IMR-90 (cell line): ENCODE measurements at regions not wholly inside any gene's neighbourhood (a gene's known extent, or its start where the extent isn't known, plus 50 kb on each side); places are given as distances from the start of the nearest gene placed in this dataset.

Experiments
- ATAC-seq: fragments of 200-7000 bp; cut with Tn5 transposase; 2 replicates; pipeline ENCODE4 v1.9.1; 2020; ENCODE audit warnings: low read depth, mild to moderate bottlenecking, moderate library complexity
- BruUV-seq: library from RNA; stranded (reverse); fragments of 400-500 nt; replicated peaks from 2 replicates; lab custom pipeline; 2021; lab: Mats Ljungman, UMichigan
- CTCF ChIA-PET: fragments of 300-600 bp; formaldehyde crosslinking; extraction: SDS; loops from one replicate; lab custom pipeline; 2021; ENCODE audit warnings: antibody characterized with exemption; lab: Yijun Ruan, JAX
- POLR2A ChIA-PET: fragments of 300-600 bp; sonication (Branson Sonifier 250); formaldehyde crosslinking; loops from one replicate; lab custom pipeline; 2022; ENCODE audit warnings: antibody characterized with exemption; ENCODE audit not compliant: unreplicated experiment; lab: Charles Lee
- DNase-seq: peaks from one replicate; pipeline ENCODE4 v3.0.0; 2013
- H2AFZ ChIP-seq: replicated peaks from 2 replicates; pipeline ENCODE3; 2013; ENCODE audit warnings: low read length, mild to moderate bottlenecking; ENCODE audit not compliant: poor library complexity
- H2AK5ac ChIP-seq: 2 replicates; pipeline ENCODE4 v1.6.1; 2013; ENCODE audit warnings: low read depth, low read length, inconsistent platforms
- H2AK9ac ChIP-seq: replicated peaks from 2 replicates; pipeline ENCODE3; 2013; ENCODE audit warnings: mild to moderate bottlenecking, low read depth, low read length, moderate library complexity; ENCODE audit not compliant: poor library complexity
- H2BK120ac ChIP-seq: 2 replicates; pipeline ENCODE4 v1.6.1; 2013; ENCODE audit warnings: low read depth, low read length, inconsistent platforms
- H2BK15ac ChIP-seq: 3 replicates; pipeline ENCODE4 v1.6.1; 2013; ENCODE audit warnings: low read depth, low read length, inconsistent platforms
- H2BK20ac ChIP-seq: 2 replicates; pipeline ENCODE4 v1.6.1; 2013; ENCODE audit warnings: low read depth, mild to moderate bottlenecking, inconsistent platforms, low read length, moderate library complexity
- H2BK5ac ChIP-seq: 2 replicates; pipeline ENCODE4 v1.6.1; 2013; ENCODE audit warnings: mild to moderate bottlenecking, low read depth, low read length, inconsistent platforms; ENCODE audit not compliant: poor library complexity, severe bottlenecking
- H3K14ac ChIP-seq: replicated peaks from 2 replicates; pipeline ENCODE4 v1.6.1; 2013; ENCODE audit warnings: low read depth, low read length, inconsistent platforms
- H3K18ac ChIP-seq: 2 replicates; pipeline ENCODE4 v1.6.1; 2013; ENCODE audit warnings: low read depth, low read length, control low read depth
- H3K23ac ChIP-seq: 2 replicates; pipeline ENCODE4 v1.6.1; 2013; ENCODE audit warnings: low read depth, low read length, inconsistent platforms
- H3K27ac ChIP-seq: 2 replicates; pipeline ENCODE4 v1.5.1; 2013; ENCODE audit warnings: mild to moderate bottlenecking, control low read depth, low read length; ENCODE audit not compliant: insufficient read depth
- H3K27me3 ChIP-seq: 2 replicates; pipeline ENCODE4 v1.6.1; 2013; ENCODE audit warnings: low read length; ENCODE audit not compliant: control insufficient read depth, insufficient read depth
- H3K36me3 ChIP-seq: 2 replicates; pipeline ENCODE4 v1.6.1; 2013; ENCODE audit warnings: low read length, mixed read lengths; ENCODE audit not compliant: control insufficient read depth, insufficient read depth
- H3K4ac ChIP-seq: 2 replicates; pipeline ENCODE4 v1.6.1; 2013; ENCODE audit warnings: low read depth, low read length, inconsistent platforms
- H3K4me1 ChIP-seq: 2 replicates; pipeline ENCODE4 v1.6.1; 2013; ENCODE audit warnings: low read length, mixed read lengths; ENCODE audit not compliant: control insufficient read depth, insufficient read depth
- H3K4me2 ChIP-seq: 2 replicates; pipeline ENCODE4 v1.6.1; 2013; ENCODE audit warnings: low read depth, mild to moderate bottlenecking, control low read depth, low read length, moderate library complexity
- H3K4me3 ChIP-seq: 2 replicates; pipeline ENCODE4 v1.5.1; 2013; ENCODE audit warnings: low read depth, mild to moderate bottlenecking, control low read depth, low read length, moderate library complexity; ENCODE audit not compliant: insufficient read depth
- H3K56ac ChIP-seq: 2 replicates; pipeline ENCODE4 v1.6.1; 2013; ENCODE audit warnings: low read length, inconsistent platforms; ENCODE audit not compliant: insufficient read depth; ENCODE audit errors: extremely low read depth
- H3K79me1 ChIP-seq, 2 experiments: 2 replicates each; pipeline ENCODE4 v1.6.1; 2013; ENCODE audit warnings: low read length in 2 of 2, inconsistent platforms in 1 of 2, low read depth in 1 of 2
- H3K9ac ChIP-seq: 2 replicates; pipeline ENCODE4 v1.6.1; 2013; ENCODE audit warnings: low read depth, low read length, control low read depth
- H3K9me1 ChIP-seq: 2 replicates; pipeline ENCODE4 v1.6.1; 2013; ENCODE audit warnings: low read length, inconsistent platforms; ENCODE audit not compliant: insufficient read depth
- H3K9me3 ChIP-seq: 2 replicates; pipeline ENCODE4 v1.6.1; 2013; ENCODE audit warnings: low read length; ENCODE audit not compliant: control insufficient read depth, insufficient read depth
- H4K20me1 ChIP-seq: 2 replicates; pipeline ENCODE4 v1.6.1; 2013; ENCODE audit warnings: low read length, inconsistent platforms; ENCODE audit not compliant: insufficient read depth
- H4K5ac ChIP-seq: 2 replicates; pipeline ENCODE4 v1.6.1; 2013; ENCODE audit warnings: mild to moderate bottlenecking, low read depth, low read length, control low read depth
- H4K8ac ChIP-seq, 2 experiments: 2 replicates each; pipeline ENCODE4 v1.6.1; 2013; ENCODE audit warnings: low read depth in 2 of 2, low read length in 2 of 2, control low read depth in 1 of 2, inconsistent platforms in 1 of 2
- H4K91ac ChIP-seq: 2 replicates; pipeline ENCODE4 v1.6.1; 2013; ENCODE audit warnings: low read depth, low read length, inconsistent platforms; ENCODE audit not compliant: insufficient read depth
- BHLHE40 ChIP-seq: fragments of 150-350 bp; IDR thresholded peaks from 2 replicates; pipeline ENCODE4 v1.6.1; 2016; ENCODE audit warnings: mild to moderate bottlenecking, low read depth, low read length
- CEBPB ChIP-seq: IDR thresholded peaks from 2 replicates; pipeline ENCODE4 v1.6.1; 2012; ENCODE audit warnings: low read depth, low read length, improper control_type of control experiment
- CHD1 ChIP-seq: IDR thresholded peaks from 2 replicates; pipeline ENCODE4 v1.6.1; 2012; ENCODE audit warnings: low read depth, low read length, improper control_type of control experiment
- FOS ChIP-seq: fragments of 150-350 bp; IDR thresholded peaks from 2 replicates; pipeline ENCODE4 v1.6.1; 2016; ENCODE audit warnings: low read depth, low read length
- MAFK ChIP-seq: IDR thresholded peaks from 2 replicates; pipeline ENCODE4 v1.6.1; 2012; ENCODE audit warnings: low read depth, low read length, improper control_type of control experiment
- MAZ ChIP-seq: IDR thresholded peaks from 2 replicates; pipeline ENCODE4 v1.6.1; 2012; ENCODE audit warnings: low read depth, mild to moderate bottlenecking, low read length, improper control_type of control experiment, moderate library complexity, borderline replicate concordance
- MXI1 ChIP-seq: IDR thresholded peaks from 2 replicates; pipeline ENCODE4 v1.6.1; 2012; ENCODE audit warnings: low read depth, mild to moderate bottlenecking, low read length, moderate library complexity, borderline replicate concordance
- NFE2L2 ChIP-seq: fragments of 150-350 bp; IDR thresholded peaks from 2 replicates; pipeline ENCODE4 v1.6.1; 2016; ENCODE audit warnings: low read depth, mild to moderate bottlenecking, low read length
- POLR2A ChIP-seq: IDR thresholded peaks from 2 replicates; pipeline ENCODE4 v1.6.1; 2012; ENCODE audit warnings: mild to moderate bottlenecking, low read depth, low read length
- RAD21 ChIP-seq: IDR thresholded peaks from 2 replicates; pipeline ENCODE4 v1.6.1; 2012; ENCODE audit warnings: low read length, improper control_type of control experiment
- RCOR1 ChIP-seq: IDR thresholded peaks from 2 replicates; pipeline ENCODE4 v1.6.1; 2012; ENCODE audit warnings: mild to moderate bottlenecking, low read length, improper control_type of control experiment; ENCODE audit not compliant: insufficient replicate concordance
- RFX5 ChIP-seq: IDR thresholded peaks from 2 replicates; pipeline ENCODE4 v1.8.0; 2012; ENCODE audit warnings: low read depth, mild to moderate bottlenecking, low read length, moderate library complexity
- SMC3 ChIP-seq: fragments of 150-350 bp; IDR thresholded peaks from 2 replicates; pipeline ENCODE4 v1.6.1; 2016; ENCODE audit warnings: low read depth, mild to moderate bottlenecking, antibody characterized with exemption, low read length, moderate library complexity
- WGBS, 2 experiments: methylation state at CpG; one replicate each; pipeline versions ENCODE4 v1.1.5 to v1.1.7; 2013; ENCODE audit warnings: missing lambda C conversion rate in 2 of 2; ENCODE audit not compliant: insufficient read length in 1 of 2; ENCODE audit errors: extremely low coverage in 2 of 2; 5-methylcytosine and 5-hydroxymethylcytosine counted together
- dilution Hi-C: fragments of 300-500 bp; cut with HindIII; formaldehyde crosslinking; loops from one replicate; pipeline ENCODE4 v1.14.3; 2018; ENCODE audit warnings: low sequenced_read_pairs; ENCODE audit not compliant: unreplicated experiment
- in situ Hi-C: fragments of 300-500 bp; cut with MboI; formaldehyde crosslinking; loops from 3 replicates; pipeline ENCODE4 v1.14.3; 2019; ENCODE audit warnings: low sequenced_read_pairs, inconsistent platforms, mixed read lengths
- intact Hi-C: fragments of 100-400 bp; cut with micrococcal nuclease; formaldehyde crosslinking; loops from 2 replicates; pipeline ENCODE4 v1.10.0; 2022
- TF ChIP-seq, protein P1 (sequence below): fragments of 150-350 bp; IDR thresholded peaks from 2 replicates; pipeline ENCODE4 v1.6.1; 2017; ENCODE audit warnings: mild to moderate bottlenecking, antibody characterized with exemption, low read length, low read depth
- TF ChIP-seq, protein P2 (sequence below): conservative IDR thresholded peaks from 2 replicates; pipeline ENCODE4 v1.5.1; 2012; ENCODE audit warnings: mild to moderate bottlenecking, low read depth, low read length, improper control_type of control experiment
- TF ChIP-seq, protein P3 (sequence below): fragments of 150-350 bp; IDR thresholded peaks from 2 replicates; pipeline ENCODE4 v1.6.1; 2016; ENCODE audit warnings: low read depth, mild to moderate bottlenecking, low read length, moderate library complexity, borderline replicate concordance

DNA sequence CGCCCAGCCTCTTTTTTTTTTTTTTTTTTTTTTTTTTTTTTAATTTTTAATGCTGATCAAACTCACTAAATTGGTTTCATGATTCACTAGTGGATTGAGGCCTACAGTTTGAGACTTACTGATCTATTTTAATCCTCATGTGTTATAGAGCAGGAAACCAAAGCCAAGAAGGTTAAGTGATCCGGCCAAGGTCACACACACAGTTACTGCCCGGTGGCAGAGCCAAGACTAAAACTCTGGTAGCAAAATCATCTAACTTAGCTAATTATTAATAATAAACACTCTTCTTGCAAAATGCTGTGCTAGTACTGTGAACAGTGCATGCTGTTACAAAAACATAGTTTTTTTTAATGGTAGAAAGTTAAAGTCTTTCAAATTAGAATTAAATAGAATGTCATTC is 188.3 kb upstream of the NFE2L3 start:
- Histone ChIP-seq H3K4me2 (no peak overlapping the region), H3K9me3 (no peaks in the 10 kb centered on the region), H4K91ac (no peak overlapping the region), H3K56ac (no peak overlapping the region), H2AFZ (no peak overlapping the region), H2BK20ac (no peak overlapping the region), H3K27ac (no peak overlapping the region), H2AK9ac (no peak overlapping the region), H3K4ac (no peak overlapping the region), H2BK5ac (no peak overlapping the region), H4K8ac (no peak overlapping the region), H3K4me3 (no peak overlapping the region), H2BK120ac (no peak overlapping the region), H3K79me1 (no peaks in the 10 kb centered on the region), H2BK15ac (no peak overlapping the region), H2AK5ac (no peak overlapping the region), H3K36me3 (no peaks in the 10 kb centered on the region), H3K23ac (no peak overlapping the region), H3K14ac (no peak overlapping the region), H3K9ac (no peak overlapping the region), H3K4me1 (no peaks in the 10 kb centered on the region), H3K18ac (no peak overlapping the region), H4K20me1 (no peaks in the 10 kb centered on the region), H3K27me3 (peaks cover 2% of the 10 kb centered on the region; the same call in 1 of the 2 replicates), H4K5ac (no peak overlapping the region), H3K9me1 (no peaks in the 10 kb centered on the region)
- ChIA-PET CTCF (no interaction called here), POLR2A (no interaction called here)
- TF ChIP-seq FOS (no peak), MAZ (no peak), SMC3 (no peak), CEBPB (no peak), MXI1 (no peak), POLR2A (no peak), MAFK (no peak), CHD1 (no peak), RAD21 (no peak), BHLHE40 (no peak), NFE2L2 (no peak), RFX5 (no peak), RCOR1 (no peak)
- TF ChIP-seq, protein P1, sequence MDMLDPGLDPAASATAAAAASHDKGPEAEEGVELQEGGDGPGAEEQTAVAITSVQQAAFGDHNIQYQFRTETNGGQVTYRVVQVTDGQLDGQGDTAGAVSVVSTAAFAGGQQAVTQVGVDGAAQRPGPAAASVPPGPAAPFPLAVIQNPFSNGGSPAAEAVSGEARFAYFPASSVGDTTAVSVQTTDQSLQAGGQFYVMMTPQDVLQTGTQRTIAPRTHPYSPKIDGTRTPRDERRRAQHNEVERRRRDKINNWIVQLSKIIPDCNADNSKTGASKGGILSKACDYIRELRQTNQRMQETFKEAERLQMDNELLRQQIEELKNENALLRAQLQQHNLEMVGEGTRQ: no peak
- TF ChIP-seq, protein P2, sequence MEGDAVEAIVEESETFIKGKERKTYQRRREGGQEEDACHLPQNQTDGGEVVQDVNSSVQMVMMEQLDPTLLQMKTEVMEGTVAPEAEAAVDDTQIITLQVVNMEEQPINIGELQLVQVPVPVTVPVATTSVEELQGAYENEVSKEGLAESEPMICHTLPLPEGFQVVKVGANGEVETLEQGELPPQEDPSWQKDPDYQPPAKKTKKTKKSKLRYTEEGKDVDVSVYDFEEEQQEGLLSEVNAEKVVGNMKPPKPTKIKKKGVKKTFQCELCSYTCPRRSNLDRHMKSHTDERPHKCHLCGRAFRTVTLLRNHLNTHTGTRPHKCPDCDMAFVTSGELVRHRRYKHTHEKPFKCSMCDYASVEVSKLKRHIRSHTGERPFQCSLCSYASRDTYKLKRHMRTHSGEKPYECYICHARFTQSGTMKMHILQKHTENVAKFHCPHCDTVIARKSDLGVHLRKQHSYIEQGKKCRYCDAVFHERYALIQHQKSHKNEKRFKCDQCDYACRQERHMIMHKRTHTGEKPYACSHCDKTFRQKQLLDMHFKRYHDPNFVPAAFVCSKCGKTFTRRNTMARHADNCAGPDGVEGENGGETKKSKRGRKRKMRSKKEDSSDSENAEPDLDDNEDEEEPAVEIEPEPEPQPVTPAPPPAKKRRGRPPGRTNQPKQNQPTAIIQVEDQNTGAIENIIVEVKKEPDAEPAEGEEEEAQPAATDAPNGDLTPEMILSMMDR: no peak
- TF ChIP-seq, protein P3, sequence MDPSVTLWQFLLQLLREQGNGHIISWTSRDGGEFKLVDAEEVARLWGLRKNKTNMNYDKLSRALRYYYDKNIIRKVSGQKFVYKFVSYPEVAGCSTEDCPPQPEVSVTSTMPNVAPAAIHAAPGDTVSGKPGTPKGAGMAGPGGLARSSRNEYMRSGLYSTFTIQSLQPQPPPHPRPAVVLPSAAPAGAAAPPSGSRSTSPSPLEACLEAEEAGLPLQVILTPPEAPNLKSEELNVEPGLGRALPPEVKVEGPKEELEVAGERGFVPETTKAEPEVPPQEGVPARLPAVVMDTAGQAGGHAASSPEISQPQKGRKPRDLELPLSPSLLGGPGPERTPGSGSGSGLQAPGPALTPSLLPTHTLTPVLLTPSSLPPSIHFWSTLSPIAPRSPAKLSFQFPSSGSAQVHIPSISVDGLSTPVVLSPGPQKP: no peak
- no TSS peak for BruUV-seq
- in situ Hi-C loops: no loop called here
- no peak for DNase-seq
- ATAC-seq: no peak
- dilution Hi-C loops: no loop called here
- WGBS, 2 experiments: no CpG with 5 or more reads among the region's 3 CpGs
- intact Hi-C loops: no loop called here
